Loucy (cell line): ENCODE measurements at regions not wholly inside any gene's neighbourhood (a gene's known extent, or its start where the extent isn't known, plus 50 kb on each side); places are given as distances from the start of the nearest gene placed in this dataset.

Experiments used
- H2AFZ ChIP-seq: fragments of 200-600 bp; sonication (generic); 2 replicates; pipeline ENCODE4 v1.6.0; 2016; ENCODE audit warnings: antibody characterized with exemption, mild to moderate bottlenecking, low read length, moderate library complexity
- H3F3A ChIP-seq: fragments of 200-600 bp; 2 replicates; pipeline ENCODE4 v1.6.0; 2016; ENCODE audit warnings: antibody characterized with exemption, low read depth, mild to moderate bottlenecking
- H3K27me3 ChIP-seq: fragments of 200-600 bp; sonication (generic); 2 replicates; pipeline ENCODE4 v1.6.1; 2014; ENCODE audit warnings: low read length, mild to moderate bottlenecking; ENCODE audit not compliant: insufficient read depth, poor library complexity, severe bottlenecking
- H3K36me3 ChIP-seq: fragments of 200-600 bp; sonication (generic); 2 replicates; pipeline ENCODE4 v1.6.1; 2016; ENCODE audit warnings: low read length; ENCODE audit not compliant: insufficient read depth
- H3K4me1 ChIP-seq: fragments of 200-600 bp; sonication (generic); 2 replicates; pipeline ENCODE4 v1.5.1; 2014; ENCODE audit warnings: low read length, mild to moderate bottlenecking; ENCODE audit not compliant: insufficient read depth, poor library complexity, severe bottlenecking
- H3K4me2 ChIP-seq: fragments of 200-600 bp; sonication (generic); 2 replicates; pipeline ENCODE4 v1.6.0; 2014; ENCODE audit warnings: antibody characterized with exemption, low read length, low read depth, mild to moderate bottlenecking; ENCODE audit not compliant: poor library complexity, severe bottlenecking
- H3K4me3 ChIP-seq: fragments of 200-600 bp; sonication (generic); 2 replicates; pipeline ENCODE4 v1.5.1; 2014; ENCODE audit warnings: low read length, mild to moderate bottlenecking, mixed read lengths; ENCODE audit not compliant: poor library complexity, severe bottlenecking
- H3K79me2 ChIP-seq: fragments of 200-600 bp; sonication (generic); 2 replicates; pipeline ENCODE4 v1.6.1; 2014; ENCODE audit warnings: low read length; ENCODE audit not compliant: insufficient read depth
- H3K9ac ChIP-seq: fragments of 200-600 bp; sonication (generic); 2 replicates; pipeline ENCODE4 v1.6.0; 2014; ENCODE audit warnings: mild to moderate bottlenecking, low read depth, low read length, moderate library complexity; ENCODE audit not compliant: poor library complexity, severe bottlenecking
- H3K9me2 ChIP-seq: fragments of 200-600 bp; sonication (generic); replicated peaks from 2 replicates; pipeline ENCODE4 v1.6.1; 2016; ENCODE audit warnings: low read depth, low read length, mixed read lengths
- H3K9me3 ChIP-seq: fragments of 200-600 bp; sonication (generic); 2 replicates; pipeline ENCODE4 v1.6.1; 2014; ENCODE audit warnings: mild to moderate bottlenecking, antibody characterized with exemption, low read length, low read depth; ENCODE audit not compliant: insufficient read depth
- H4K20me1 ChIP-seq: fragments of 200-600 bp; sonication (generic); 2 replicates; pipeline ENCODE4 v1.6.0; 2014; ENCODE audit warnings: antibody characterized with exemption, low read length, mild to moderate bottlenecking; ENCODE audit not compliant: insufficient read depth, poor library complexity, severe bottlenecking
- CTCF ChIP-seq: fragments of 200-600 bp; sonication (generic); conservative IDR thresholded peaks from 2 replicates; pipeline ENCODE4 v1.5.1; 2014; ENCODE audit warnings: mild to moderate bottlenecking, antibody characterized with exemption, low read length
- EZH2phosphoT487 ChIP-seq: fragments of 200-600 bp; IDR thresholded peaks from 2 replicates; pipeline ENCODE4 v1.6.1; 2018; ENCODE audit warnings: antibody characterized with exemption, mild to moderate bottlenecking, moderate library complexity, borderline replicate concordance

DNA sequence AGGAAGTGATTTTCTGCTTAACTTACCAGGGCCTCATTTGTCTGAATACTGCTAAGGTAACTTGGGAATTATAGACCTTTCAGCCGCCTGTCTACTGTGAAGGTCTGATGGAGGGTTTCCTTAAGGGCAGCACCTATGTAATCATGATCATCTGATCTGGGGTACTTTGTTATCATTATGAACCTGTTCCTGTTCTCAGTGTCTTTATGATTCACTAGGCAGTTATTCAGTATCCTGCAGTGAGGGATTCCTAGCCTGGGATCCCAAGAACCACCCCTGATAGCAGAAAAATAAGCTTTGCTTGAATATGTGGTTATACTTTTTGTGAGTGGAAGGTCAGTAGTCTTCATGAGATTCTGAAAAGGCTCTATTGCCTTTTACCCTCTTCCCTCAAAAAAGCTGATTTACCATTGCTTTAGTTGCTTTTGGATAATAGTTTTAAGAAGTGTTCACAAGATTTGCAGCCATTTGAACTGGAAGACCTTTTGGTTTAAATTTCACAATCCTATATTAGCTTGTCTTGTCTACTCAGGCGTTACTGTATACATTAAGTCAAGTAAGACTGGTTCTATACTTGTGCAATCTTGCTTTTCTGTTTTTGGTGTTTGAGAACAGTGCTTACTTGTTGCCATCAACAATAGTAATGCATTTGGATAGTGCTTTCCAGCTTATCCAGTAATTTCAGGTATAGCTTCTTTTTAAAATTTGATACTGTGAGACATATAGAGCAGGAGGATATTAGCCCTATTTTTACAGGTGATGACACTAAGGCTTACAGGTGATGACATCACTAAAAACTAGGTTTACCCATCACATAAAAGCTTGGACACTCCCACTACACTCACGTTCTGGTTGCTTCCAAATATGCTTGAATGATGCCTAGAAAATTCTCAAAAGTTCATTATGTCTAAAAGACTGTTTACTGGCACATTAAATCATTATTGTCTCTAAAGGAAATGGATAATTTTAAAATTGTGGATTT lies 60.0 kb downstream of the FHIP1A start:
- H3K79me2 ChIP-seq, result no peaks in the 10 kb centered on the region
- H3K9me3 ChIP-seq, result no peaks in the 10 kb centered on the region
- no peaks in the 10 kb centered on the region for H4K20me1 ChIP-seq
- H3K36me3 ChIP-seq, result no peaks in the 10 kb centered on the region
- H3F3A ChIP-seq, result no peaks in the 10 kb centered on the region
- H3K27me3 ChIP-seq, result no peaks in the 10 kb centered on the region
- H3K9ac ChIP-seq, result no peak overlapping the region
- H3K4me1 ChIP-seq, result no peaks in the 10 kb centered on the region
- H3K4me3 ChIP-seq, result no peak overlapping the region
- no peak overlapping the region for H2AFZ ChIP-seq
- no peaks in the 10 kb centered on the region for H3K9me2 ChIP-seq
- H3K4me2 ChIP-seq, result no peak overlapping the region
- no peak for TF ChIP-seq CTCF

GRCh38 chr4:151469970-151470369 lies 61.0 kb downstream of the FHIP1A start:
- Histone ChIP-seq H3F3A (no peaks in the 10 kb centered on the region), H3K9me3 (no peaks in the 10 kb centered on the region), H4K20me1 (no peaks in the 10 kb centered on the region), H3K4me2 (no peak overlapping the region), H3K9me2 (no peaks in the 10 kb centered on the region), H3K4me1 (no peaks in the 10 kb centered on the region), H3K9ac (no peak overlapping the region), H3K36me3 (no peaks in the 10 kb centered on the region), H2AFZ (no peak overlapping the region), H3K79me2 (no peaks in the 10 kb centered on the region), H3K27me3 (no peaks in the 10 kb centered on the region), H3K4me3 (no peak overlapping the region)
- TF ChIP-seq CTCF (no peak), EZH2phosphoT487 (no peak)

DNA sequence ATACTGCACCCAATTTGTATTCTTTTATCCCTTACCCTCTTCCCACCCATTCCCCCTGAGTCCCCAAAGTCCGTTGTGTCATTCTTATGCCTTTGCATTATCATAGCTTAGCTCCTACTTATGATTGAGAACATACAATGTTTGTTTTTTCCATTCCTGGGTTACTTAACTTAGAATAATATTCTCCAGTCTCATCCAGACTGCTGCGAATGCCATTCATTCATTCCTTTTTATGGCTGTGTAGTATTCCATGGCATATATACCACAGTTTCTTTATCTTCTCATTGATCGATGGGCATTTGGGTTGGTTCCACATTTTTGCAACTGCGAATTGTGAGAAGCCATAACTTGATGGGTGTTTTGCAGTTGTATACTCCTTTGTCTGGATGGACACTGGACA lies 62.8 kb downstream of the FHIP1A start:
- H3K36me3 ChIP-seq, result no peaks in the 10 kb centered on the region
- no peak overlapping the region for H3K4me3 ChIP-seq
- H3K9me3 ChIP-seq, result no peaks in the 10 kb centered on the region
- no peaks in the 10 kb centered on the region for H3F3A ChIP-seq
- no peaks in the 10 kb centered on the region for H3K79me2 ChIP-seq
- TF ChIP-seq EZH2phosphoT487 (no peak), CTCF (no peak)
- H2AFZ ChIP-seq, result no peak overlapping the region
- no peak overlapping the region for H3K9ac ChIP-seq
- no peaks in the 10 kb centered on the region for H3K27me3 ChIP-seq
- H3K9me2 ChIP-seq, result no peaks in the 10 kb centered on the region
- no peaks in the 10 kb centered on the region for H4K20me1 ChIP-seq
- no peak overlapping the region for H3K4me2 ChIP-seq
- H3K4me1 ChIP-seq, result no peaks in the 10 kb centered on the region
